ENCODE measurements at regions not wholly inside any gene's neighbourhood (a gene's known extent, or its start where the extent isn't known, plus 50 kb on each side); places are given as distances from the start of the nearest gene placed in this dataset.

- no peaks in the 10 kb centered on the region for H3F3A ChIP-seq (ENCODE audit: insufficient read depth, low read length)
- no peaks in the 10 kb centered on the region for H3K4me1 ChIP-seq (ENCODE audit: low read length)
- H3K4me3 ChIP-seq (ENCODE audit: low read length) = no peak overlapping the region
- H4K20me1 ChIP-seq (ENCODE audit: insufficient read depth, low read length) = no peaks in the 10 kb centered on the region
- DNase-seq = no peak
- H3K4me2 ChIP-seq (ENCODE audit: low read depth, low read length) = no peak overlapping the region
- H3K9me2 ChIP-seq (replicated peaks; ENCODE audit: insufficient read depth, low read length) = no peaks in the 10 kb centered on the region
- H2AFZ ChIP-seq (ENCODE audit: low read length) = no peak overlapping the region
- H3K9ac ChIP-seq (ENCODE audit: low read length) = no peak overlapping the region
- no peak overlapping the region for H3K27ac ChIP-seq (ENCODE audit: low read length)
- H3K79me2 ChIP-seq (ENCODE audit: low read length) = no peaks in the 10 kb centered on the region
- H3K36me3 ChIP-seq (replicated peaks; ENCODE audit: insufficient read depth, low read length) = no peaks in the 10 kb centered on the region
- H3K9me3 ChIP-seq (replicated peaks; ENCODE audit: insufficient read depth, low read length) = no peaks in the 10 kb centered on the region
- TF ChIP-seq CTCF (IDR thresholded peaks at IDR 0.05; ENCODE audit: low read length) = no peak
- no peak for TF ChIP-seq EZH2phosphoT487 (IDR thresholded peaks at IDR 0.05; ENCODE audit: low read length)
- TF ChIP-seq EZH2 (optimal IDR thresholded peaks at IDR 0.05; ENCODE audit: low read depth, low read length) = no peak
- no peaks in the 10 kb centered on the region for H3K27me3 ChIP-seq (replicated peaks; ENCODE audit: insufficient read depth, low read length)
These were observed 236.3 kb downstream of the NFKBIZ start for GRCh38 chr3:102085431-102086176.

GRCh38 chr3:102087236-102087635 lies 237.9 kb downstream of the NFKBIZ start:
- no peak overlapping the region for H2AFZ ChIP-seq (ENCODE audit: low read length)
- H3K9me2 ChIP-seq (replicated peaks; ENCODE audit: insufficient read depth, low read length) = no peaks in the 10 kb centered on the region
- TF ChIP-seq CTCF (IDR thresholded peaks at IDR 0.05; ENCODE audit: low read length) = no peak
- TF ChIP-seq EZH2 (optimal IDR thresholded peaks at IDR 0.05; ENCODE audit: low read depth, low read length) = no peak
- no peak for TF ChIP-seq EZH2phosphoT487 (IDR thresholded peaks at IDR 0.05; ENCODE audit: low read length)
- no peaks in the 10 kb centered on the region for H3K36me3 ChIP-seq (replicated peaks; ENCODE audit: insufficient read depth, low read length)
- H3K4me2 ChIP-seq (ENCODE audit: low read depth, low read length) = no peak overlapping the region
- H3K4me3 ChIP-seq (ENCODE audit: low read length) = no peak overlapping the region
- H3K27me3 ChIP-seq (replicated peaks; ENCODE audit: insufficient read depth, low read length) = no peaks in the 10 kb centered on the region
- H3K27ac ChIP-seq (ENCODE audit: low read length) = no peak overlapping the region
- no peaks in the 10 kb centered on the region for H3K4me1 ChIP-seq (ENCODE audit: low read length)
- no peak for DNase-seq
- no peak overlapping the region for H3K9ac ChIP-seq (ENCODE audit: low read length)
- no peaks in the 10 kb centered on the region for H3K9me3 ChIP-seq (replicated peaks; ENCODE audit: insufficient read depth, low read length)
- no peaks in the 10 kb centered on the region for H3K79me2 ChIP-seq (ENCODE audit: low read length)
- no peaks in the 10 kb centered on the region for H4K20me1 ChIP-seq (ENCODE audit: insufficient read depth, low read length)
- H3F3A ChIP-seq (ENCODE audit: insufficient read depth, low read length) = no peaks in the 10 kb centered on the region

DNA sequence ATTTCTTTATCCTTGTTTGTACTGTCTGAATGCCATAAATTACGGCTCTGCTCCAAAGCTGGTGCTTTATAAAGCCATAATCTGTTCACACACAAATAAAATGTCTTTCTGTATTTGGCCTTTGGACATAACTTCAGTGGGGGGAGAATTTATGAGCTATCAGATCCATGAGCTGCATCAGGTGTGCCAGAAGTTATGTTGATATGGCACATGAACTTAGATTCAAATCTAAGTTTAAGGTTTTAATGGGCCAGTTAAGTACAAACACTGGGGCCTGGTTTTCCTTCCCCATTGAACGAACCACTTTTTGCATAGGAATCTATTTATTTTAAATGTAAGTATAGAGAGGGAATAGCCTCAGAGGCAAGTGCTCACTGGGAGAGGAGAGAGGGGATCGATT lies 239.9 kb downstream of the NFKBIZ start:
- no peaks in the 10 kb centered on the region for H3K9me2 ChIP-seq (replicated peaks; ENCODE audit: insufficient read depth, low read length)
- H3K4me1 ChIP-seq (ENCODE audit: low read length) = peaks cover 13% of the 10 kb centered on the region; the same call in 1 of the 2 replicates
- no peak overlapping the region for H3K27ac ChIP-seq (ENCODE audit: low read length)
- H3K4me3 ChIP-seq (ENCODE audit: low read length) = no peak overlapping the region
- no peaks in the 10 kb centered on the region for H3K36me3 ChIP-seq (replicated peaks; ENCODE audit: insufficient read depth, low read length)
- no peaks in the 10 kb centered on the region for H4K20me1 ChIP-seq (ENCODE audit: insufficient read depth, low read length)
- H3K4me2 ChIP-seq (ENCODE audit: low read depth, low read length) = no peak overlapping the region
- no peaks in the 10 kb centered on the region for H3K27me3 ChIP-seq (replicated peaks; ENCODE audit: insufficient read depth, low read length)
- no peaks in the 10 kb centered on the region for H3F3A ChIP-seq (ENCODE audit: insufficient read depth, low read length)
- H3K9ac ChIP-seq (ENCODE audit: low read length) = no peak overlapping the region
- no peak for DNase-seq
- H2AFZ ChIP-seq (ENCODE audit: low read length) = no peak overlapping the region
- TF ChIP-seq EZH2 (optimal IDR thresholded peaks at IDR 0.05; ENCODE audit: low read depth, low read length) = no peak
- no peak for TF ChIP-seq CTCF (IDR thresholded peaks at IDR 0.05; ENCODE audit: low read length)
- H3K79me2 ChIP-seq (ENCODE audit: low read length) = no peaks in the 10 kb centered on the region
- H3K9me3 ChIP-seq (replicated peaks; ENCODE audit: insufficient read depth, low read length) = no peaks in the 10 kb centered on the region

All from MM.1S (cell line).